8988T (cell line): ENCODE measurements at regions not wholly inside any gene's neighbourhood (a gene's known extent, or its start where the extent isn't known, plus 50 kb on each side); places are given as distances from the start of the nearest gene placed in this dataset.
A peak's percentile ranks its signal among the peaks of the same experiment; 100 is the strongest.

ENCODE experiments used
- DNase-seq: peaks from one replicate; pipeline ENCODE4 v3.0.0; 2011

DNA sequence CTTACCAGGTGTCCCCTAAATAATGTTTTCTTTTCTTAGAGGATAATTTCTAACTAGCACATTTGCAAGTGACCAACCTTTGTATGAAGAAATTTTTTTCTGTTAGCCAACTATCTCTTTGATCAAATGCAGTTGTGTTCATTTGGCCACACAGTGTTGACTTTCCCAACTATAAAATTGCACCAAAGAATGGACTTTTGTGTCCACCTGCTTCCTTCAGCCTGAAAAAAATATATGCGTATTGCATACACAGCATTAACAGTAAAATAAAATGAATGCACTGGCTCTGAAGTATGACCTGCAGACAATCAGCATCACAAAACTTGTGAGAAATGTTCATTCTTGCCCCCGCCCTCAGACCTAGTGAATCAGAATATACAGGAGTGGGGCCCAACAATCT, 342.0 kb downstream of the SEC23A start:
- no peak for DNase-seq

DNA sequence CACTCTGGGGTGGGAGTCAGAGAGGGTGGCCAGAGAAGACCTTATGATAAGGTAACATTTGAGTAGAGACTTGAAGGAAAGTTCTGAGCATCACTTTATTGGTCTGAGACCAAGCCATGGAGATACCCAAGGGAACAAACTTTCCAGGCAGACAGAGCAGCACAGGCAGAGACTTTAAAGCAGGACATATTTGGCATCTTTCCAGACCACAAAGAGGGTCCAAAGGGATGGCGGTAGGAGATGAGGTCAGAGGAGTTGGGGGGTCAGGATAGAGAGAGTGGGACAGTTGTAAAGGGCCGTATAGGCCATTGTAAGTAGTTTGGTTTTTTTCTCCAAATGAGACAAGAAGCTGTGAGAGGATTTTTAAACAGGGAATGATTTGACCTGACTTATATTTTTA, 344.4 kb downstream of the SEC23A start:
- no peak for DNase-seq

DNA sequence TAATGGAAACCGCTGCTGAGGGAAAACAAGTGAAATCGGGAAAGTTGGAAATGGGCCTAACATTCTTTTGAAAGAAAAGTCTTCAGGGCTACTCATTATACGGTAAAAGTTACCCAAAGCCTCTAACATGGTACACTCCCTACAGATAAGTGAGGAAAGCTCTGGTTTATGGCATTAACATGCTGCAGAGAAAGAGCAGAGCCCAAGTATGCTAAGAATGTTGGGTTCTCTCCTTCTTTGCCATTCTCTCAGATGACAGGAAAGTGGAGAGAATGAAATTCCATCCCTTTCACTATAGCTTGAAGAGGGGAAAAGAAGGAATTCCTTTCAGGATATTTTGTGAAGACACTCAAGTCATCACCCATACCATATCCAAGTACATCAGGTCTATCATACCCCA, 348.0 kb downstream of the SEC23A start:
- no peak for DNase-seq

DNA sequence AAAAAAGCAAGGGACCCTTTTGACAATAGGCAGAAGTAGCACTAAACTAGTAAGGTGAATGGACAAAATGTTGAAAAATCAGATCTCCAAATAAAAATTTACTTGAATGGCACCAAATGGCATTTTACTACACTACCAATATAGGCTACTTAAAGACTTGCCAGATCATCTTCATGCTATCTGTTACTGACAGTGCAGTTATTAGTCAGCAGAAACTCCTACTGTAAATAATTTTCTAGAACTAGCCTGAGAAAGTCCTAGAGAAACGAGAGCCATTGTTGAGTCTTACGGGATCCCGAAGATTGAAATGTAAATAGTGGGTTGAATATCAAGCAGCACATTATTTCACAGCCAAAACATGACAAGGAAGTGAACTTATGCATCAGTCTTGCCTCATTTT, 350.3 kb downstream of the SEC23A start:
- no peak for DNase-seq

DNA sequence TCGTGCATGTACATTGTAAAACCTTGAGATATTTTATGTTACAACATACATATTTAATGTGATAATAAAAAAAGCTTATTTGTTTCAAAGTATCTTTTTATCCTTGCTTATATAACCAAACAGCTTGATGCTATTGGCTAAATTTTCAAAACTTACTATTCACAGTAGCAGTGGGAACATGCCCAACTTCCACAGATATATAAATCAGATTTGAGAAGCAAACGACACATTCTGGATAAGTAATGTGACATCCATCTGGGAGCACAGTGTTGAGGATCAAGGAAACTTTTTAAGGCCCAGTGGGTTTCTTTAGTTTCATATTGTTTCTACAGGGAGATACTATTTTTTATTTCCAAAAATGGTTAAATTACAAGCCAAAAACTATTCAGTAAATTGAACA, 350.7 kb downstream of the SEC23A start:
- DNase-seq: no peak

DNA sequence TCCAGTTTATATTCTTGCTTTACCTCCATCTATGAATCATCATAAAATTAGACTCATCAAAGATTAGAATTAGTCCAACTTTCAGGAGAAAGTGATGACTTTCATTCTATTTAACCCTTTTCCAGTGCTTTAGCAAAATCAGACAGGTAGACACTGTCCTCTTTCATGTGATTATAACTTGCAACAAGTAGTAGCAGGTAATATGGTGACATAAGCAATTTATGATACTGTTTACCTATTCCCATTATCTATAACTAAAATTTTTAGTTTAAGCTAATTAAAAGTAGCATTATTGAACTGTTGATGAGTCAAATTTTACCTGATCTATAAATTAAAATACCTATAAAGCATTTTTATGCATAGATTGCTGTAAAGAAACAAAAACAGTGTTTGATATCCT, 351.6 kb downstream of the SEC23A start:
- DNase-seq: no peak

DNA sequence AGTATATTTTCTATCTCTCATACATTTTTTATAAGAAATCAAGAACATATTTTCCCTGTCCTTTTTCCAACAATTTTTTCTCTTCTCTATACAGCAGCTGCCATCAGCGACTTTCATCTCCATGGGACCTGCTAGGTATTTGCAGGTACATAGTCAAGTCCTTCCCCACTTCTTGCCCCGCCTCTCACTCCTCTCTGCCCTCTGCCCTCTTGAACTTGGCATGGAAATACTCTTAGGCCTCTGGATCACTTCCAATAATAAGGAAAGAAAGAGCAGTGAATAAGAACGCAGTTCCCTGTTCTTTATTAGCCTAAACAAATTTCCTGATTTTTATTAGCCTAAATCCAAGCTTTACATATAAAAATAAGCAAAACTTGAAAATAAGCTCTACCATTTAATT, 353.1 kb downstream of the SEC23A start:
- no peak for DNase-seq

DNA sequence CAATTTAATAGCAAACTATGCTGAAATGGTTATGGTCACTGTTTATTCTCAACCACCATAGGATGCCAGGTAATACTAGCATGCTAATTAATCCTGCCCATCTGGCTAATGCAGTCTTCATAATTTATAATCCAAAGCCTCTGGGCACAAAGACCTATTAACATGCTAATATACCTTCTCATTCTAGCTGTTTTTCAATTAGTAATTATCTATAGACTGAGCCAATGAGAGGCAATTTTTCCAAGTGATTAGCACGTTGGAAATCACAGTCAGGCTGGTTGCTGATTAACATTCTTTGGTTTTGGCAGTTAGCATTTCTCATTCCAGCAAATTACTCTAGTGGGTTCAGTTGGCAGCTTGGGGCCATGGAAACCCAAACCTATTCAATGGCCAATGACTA, 357.2 kb downstream of the SEC23A start:
- DNase-seq: no peak

DNA sequence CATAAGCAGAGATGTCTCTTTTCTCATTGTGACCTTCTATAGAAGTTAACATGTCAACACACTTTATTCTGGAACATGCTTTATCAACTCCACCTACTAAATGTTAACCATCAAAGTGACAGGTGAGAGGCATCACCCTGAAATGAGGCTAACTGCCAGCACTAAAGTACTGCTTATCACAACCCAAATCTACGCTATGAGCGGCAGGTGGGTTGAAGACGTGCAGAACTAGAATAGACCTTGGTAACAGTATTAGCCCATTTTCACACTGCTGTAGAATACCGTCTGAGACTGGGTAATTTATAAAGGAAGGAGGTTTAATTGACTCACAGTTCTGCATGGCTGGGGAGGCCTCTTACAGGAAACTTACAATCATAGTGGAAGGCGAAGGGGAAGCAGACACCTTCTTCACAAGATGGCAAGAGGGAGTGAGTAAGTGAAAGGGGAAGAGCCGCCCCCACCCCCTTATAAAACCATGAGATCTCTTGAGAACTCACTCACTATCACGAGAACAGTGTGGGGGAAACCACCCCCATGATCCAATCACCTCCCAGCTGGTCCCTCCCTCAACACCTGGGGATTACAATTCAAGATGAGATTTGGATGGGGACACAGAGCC, 359.0 kb downstream of the SEC23A start:
- DNase-seq: no peak

DNA sequence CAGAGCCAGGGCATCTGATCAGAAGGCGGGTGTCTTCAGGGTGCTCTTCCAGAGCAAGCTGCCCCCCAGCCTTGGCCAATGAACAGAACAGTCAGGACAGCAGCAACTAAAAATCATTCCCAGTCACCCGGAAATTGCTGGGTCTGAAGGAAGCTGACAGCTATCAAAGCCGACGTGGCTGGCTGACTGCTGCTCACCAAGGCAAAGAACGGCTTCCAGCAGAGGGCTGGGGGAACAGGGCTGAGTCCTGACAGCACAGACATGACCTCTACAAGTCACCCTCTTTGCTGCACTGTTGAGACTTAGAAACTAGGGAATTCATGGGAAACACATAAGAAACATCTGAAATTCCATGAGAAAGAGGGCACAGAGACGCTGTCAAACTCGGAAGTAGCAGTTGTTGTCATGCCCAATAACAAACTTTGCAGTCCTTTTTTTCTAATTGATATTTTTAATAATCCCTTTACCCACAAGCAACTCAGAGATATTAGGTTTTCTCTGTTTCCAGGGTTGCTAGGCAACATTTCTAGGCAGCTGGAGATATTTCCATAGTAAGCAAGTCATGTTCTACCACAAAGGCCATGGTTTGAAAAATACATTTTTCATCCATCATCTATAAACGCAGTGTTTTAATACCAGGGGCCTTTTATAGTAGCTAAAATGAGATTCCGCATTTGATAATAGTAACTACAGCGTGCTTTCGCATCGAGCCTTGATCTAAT, 365.2 kb downstream of the SEC23A start:
- no peak for DNase-seq

DNA sequence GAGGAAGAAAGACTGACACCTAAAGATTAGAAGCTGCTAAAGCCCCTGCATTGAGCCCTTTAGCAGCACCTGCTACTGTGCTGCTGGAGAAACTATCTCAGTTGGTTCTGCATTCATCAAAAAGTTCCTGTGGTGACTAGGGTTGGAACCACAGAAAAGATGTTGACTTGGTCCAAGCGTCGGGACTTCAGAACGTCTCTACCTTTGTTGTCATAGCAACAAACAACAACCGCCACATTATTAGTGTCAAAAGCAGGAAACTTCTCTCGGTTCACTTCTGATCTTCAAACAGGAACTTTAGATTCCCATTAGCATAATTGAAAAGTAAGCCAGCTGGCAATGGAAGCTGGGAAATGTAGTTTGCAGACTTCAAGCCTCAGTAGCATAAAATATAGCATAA, 368.0 kb downstream of the SEC23A start:
- no peak for DNase-seq

DNA sequence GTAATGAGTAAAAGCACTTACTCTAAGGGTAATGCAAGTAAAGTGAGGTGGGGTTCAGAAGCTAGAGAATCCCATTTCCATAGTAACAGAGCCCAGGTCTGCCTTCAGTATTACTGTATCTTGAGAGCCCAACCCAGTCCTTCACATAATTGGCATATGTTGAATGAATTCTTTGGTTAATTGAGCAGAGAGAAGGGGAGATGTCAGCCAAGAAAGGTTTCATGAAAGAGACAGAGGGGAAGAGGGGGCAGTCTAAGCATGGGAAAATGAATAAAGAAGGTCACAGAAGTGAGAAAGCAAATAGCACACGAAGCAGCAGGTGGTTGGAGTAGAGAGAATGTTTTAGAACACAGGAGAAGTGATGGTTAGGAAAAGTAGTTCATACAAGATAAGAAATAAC, 371.1 kb downstream of the SEC23A start:
- DNase-seq: no peak

DNA sequence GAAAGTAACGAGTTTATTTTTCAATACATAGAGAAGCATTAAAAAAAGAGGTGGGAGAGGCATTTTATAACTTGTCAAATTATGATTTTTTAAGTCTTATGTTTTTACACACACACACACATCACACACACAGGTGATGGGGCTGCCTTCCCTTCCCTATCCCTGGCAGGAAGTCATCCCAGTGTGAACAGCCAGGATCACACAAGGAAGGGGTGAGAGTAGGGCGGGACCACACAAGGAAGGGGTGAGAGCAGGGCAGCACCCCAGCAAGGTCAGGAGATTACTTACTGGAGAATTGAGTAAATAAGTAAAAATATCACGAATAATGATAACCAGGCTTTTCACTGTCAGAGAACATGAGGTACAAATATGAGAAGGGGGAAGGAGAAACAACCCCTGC, 372.6 kb downstream of the SEC23A start:
- no peak for DNase-seq

DNA sequence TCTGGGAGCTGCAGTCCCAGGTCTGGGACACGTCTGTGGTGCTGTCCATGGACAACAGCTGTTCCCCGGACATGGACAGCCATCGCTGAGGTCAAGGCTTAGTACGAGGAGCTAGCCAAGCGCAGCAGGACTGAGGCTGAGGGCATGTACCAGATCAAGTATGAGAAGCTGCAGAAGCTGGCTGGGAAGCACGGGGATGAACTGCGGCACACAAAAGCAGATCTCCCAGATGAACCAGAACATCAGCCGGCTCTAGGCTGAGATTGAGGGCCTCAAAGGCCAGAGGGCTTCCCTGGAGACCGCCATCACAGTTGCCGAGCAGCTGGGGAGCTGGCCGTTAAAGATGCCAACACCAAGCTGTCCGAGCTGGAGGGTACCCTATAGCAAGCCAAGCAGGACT, 375.3 kb downstream of the SEC23A start:
- DNase-seq: no peak

DNA sequence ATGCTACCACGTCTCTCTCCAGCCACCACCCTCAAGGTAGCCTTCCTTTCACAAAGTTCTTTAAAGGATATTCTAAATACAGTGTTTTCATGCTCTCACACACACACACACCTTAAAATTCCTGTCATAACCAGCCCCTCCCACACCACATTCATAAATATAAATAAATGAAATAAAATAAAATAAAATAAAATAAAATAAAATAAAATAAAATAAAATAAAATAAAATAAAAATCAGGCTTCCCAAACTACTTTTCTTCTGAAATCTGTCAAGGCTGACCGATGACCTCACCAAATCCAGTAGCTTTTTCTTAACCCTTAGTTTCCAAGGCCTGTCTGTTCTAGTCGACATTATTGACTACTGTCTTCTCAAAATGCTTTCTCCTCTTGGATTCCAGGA, 378.4 kb downstream of the SEC23A start:
- DNase-seq: no peak

DNA sequence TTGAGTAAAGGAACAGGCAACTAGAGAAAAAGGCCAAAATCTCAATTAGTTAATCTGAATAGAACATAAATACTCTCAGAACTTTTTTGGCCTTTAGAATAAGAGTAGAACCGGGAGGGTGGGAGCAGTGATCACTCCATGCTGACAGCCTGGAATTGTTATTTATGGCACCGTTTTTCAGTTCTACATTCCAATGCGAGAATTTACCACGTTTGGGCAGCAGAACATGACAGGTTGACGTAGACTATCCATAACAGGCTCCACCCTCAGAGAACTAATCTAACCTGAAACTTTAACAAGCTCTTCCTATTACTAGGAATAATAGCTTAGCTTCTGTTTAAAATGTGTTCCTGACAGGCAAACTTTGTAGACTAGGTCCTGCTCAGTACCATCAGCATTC, 379.1 kb downstream of the SEC23A start:
- no peak for DNase-seq

DNA sequence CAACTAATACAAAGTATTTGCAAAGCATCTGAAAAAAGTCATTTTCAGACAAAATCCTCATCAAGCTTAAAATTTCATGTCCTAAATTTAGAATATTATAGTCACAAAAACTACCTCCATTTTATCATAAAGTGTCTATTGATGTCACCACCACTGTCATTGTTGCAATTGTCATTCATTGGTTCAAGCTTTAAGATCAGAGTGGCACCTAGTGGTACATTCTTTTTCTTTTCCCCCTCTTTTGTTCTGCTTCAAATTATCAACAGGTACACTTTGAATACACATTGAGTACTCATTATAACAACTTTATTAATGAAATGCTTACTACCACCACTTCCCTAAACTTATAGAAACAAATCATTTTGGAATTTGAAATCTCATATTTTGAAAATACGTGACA, 379.8 kb downstream of the SEC23A start:
- no peak for DNase-seq

DNA sequence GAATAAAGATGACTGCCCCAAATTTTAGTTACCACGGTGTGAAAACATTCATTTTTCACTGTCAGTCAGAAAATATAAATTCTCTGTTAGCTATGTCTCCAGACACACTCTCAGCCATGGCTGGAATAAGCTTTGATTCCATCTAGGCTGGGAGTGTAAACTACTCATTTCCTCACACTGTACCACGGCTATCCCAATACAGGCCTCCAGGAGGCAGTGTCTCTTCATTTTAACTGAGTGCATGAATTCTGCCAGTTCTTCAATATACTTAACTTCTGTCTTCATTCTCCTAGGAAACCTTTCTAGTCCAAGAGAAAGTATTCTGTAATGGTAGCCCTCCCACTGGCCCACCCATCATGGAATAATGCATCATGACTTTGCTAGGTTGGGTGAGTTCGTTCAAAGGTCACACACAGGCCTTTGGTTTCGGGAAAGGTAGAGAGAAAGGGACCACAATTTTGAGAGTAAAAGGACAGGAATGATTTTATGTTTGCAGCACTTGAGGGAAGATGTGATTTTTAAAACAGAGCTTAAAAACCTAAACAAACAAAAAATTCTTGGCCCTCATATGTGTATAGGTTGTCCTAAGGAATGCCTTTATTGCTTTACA, 381.1 kb downstream of the SEC23A start:
- DNase-seq: peak; percentile 11

DNA sequence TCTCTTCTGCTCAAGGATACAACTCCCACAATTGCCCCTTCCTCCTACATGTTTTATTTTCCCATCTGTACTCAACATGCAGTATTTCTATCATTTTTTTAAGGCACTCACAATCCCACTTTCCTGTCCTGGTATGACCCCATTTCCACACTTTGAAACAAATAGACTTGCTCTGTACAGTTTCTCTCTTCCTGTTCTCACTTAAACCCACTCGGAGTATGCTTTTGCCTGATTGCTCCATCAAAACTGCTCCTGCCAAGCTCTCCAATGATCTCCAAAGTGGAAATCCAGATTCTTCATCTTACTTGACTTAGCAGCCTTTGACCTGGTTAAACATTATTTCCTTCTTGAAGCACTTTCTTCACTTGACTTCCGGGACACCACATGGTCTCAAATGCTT, 384.5 kb downstream of the SEC23A start:
- no peak for DNase-seq

DNA sequence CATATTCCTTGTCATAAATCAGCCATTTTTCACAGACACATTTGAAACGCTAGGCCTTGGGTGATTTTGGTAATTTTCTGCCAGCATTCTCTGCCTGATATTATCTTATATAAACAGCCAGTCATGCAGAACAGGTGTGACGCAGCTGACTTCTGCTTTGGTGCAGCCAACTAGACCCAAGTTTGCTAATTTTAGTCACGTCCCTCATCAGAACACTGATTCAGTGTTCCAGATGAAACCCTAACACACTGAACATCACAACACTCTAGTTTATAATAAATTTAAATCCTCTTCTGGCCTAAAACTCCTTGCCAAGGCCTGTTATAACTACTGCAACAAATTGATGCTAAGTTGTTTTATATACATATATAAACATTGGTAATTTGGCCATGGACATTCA, 386.1 kb downstream of the SEC23A start:
- no peak for DNase-seq

DNA sequence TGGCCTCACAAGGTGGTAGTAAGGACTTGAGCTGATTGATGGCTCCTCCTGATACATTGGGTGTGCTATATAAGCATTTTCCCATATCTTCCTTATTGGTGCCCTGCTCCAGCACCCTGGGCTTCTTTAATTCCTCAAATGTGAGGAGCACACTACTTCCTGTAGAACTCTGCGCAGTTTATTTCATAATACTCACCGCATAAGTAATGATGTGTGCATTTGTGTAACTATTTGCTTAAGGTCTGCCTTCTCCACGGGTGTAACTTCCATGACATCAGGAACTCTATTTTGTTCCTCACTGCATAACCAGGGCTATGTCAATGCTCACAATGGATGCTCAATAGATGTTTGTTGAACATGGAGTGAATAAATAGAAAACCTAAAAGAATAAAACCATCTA, 392.2 kb downstream of the SEC23A start:
- DNase-seq: no peak

DNA sequence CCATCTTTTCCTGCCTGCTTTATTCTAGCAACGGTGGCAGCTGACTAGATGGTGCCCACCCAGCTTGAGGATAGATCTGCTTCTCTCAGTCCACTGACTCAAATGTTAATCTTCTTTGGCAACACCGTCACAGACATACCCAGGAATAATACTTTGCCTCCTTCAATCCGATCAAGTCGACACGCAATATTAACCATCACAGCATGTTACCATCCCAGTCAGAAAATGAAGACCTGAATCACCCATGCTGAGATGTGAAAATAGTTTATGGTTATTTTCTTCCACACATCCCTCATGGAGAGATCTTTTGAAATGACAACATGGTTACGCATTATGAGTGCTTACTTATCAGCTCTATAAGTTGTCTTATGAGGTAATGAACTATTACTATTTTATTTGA, 392.8 kb downstream of the SEC23A start:
- no peak for DNase-seq

DNA sequence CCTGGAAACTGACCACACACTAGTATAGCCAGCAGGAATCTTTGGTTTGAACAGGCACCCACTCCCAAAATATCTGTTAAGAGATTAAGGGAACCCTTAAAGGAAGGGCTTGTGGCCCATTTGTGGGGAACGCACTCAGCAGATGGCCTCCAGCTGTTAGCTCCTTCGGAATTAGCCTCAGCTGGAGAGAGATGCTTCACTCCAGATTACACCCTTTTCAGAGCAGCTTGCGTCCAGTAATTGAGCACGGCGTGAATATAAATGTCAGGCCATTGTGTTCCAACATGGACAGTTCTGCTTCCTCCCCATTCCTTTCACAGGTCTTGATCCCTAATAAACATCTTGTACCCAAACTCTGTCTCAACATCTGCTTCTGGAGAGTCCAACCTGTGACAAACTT, 397.8 kb downstream of the SEC23A start:
- no peak for DNase-seq

DNA sequence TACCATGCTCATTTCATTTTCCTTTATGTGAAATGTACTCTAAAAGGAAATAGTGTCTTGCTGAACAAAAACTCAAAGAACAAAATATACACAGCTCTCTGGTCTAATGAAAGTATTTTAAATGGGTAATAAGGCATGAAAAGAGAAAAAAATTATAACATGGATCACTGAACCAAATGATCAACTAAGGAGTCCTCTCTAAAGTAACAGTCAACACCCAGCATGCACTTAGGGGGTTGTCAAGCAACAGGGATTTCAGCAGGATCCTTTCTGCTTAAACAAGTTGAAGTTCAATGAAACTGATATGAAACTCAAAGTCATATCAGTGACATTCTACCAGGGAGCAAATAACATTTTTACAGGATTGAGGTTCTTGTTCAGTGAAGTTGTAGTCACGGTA, 398.8 kb downstream of the SEC23A start:
- DNase-seq: no peak

DNA sequence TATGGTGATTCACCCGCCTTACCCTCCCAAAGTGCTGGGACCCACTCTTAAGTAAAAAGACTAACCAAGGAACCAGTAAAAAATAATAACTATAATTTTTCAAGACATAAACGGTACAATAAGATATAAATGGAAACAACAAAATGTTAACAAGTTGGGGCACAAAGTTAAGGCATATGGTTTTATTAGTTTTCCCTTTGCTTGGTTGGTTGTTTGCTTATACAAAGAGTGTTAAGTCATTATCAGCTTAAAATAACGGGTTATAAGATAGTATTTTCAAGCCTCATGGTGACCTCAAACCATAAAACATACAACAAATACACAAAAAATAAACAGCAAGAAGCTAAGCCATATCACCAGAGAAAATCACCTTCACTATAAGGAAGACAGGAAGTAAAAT, 406.1 kb downstream of the SEC23A start:
- DNase-seq: no peak
